ENCODE measurements at regions not wholly inside any gene's neighbourhood (a gene's known extent, or its start where the extent isn't known, plus 50 kb on each side); places are given as distances from the start of the nearest gene placed in this dataset.

GRCh38 chr13:44307255-44307654 lies 66.4 kb upstream of the SERP2 start:
- H3K9me3 ChIP-seq (ENCODE audit: control insufficient read depth, insufficient read depth, low read depth, low read length), result no peaks in the 10 kb centered on the region
- POLR2A ChIA-PET, result no interaction called here
- TF ChIP-seq ZNF366 (tag by site-specific recombination; conservative IDR thresholded peaks at IDR 0.05) (peak; percentile 37; the same call in 1 of the 2 replicates), ZBTB7A (tag by site-specific recombination; IDR thresholded peaks at IDR 0.05; ENCODE audit: low read depth) (no peak)

GRCh38 chr13:44307844-44308243 lies 65.8 kb upstream of the SERP2 start:
- POLR2A ChIA-PET, result no interaction called here
- CTCF ChIA-PET, result no interaction called here
- Histone ChIP-seq H3K4me1 (ENCODE audit: control insufficient read depth, insufficient read depth, low read length) (peaks cover 5% of the 10 kb centered on the region), H3K27ac (ENCODE audit: extremely low read depth, low read depth, low read length) (no peak overlapping the region), H3K9me3 (ENCODE audit: control insufficient read depth, insufficient read depth, low read depth, low read length) (no peaks in the 10 kb centered on the region), H3K4me3 (ENCODE audit: low read depth, low read length) (no peak overlapping the region), H3K36me3 (ENCODE audit: control insufficient read depth in 2 of 2, insufficient read depth in 1 of 2, low read length in 2 of 2) (no peaks in the 10 kb centered on the region)
- TF ChIP-seq ZNF248 (tag by site-specific recombination; IDR thresholded peaks at IDR 0.05), result no peak
- no peak for TF ChIP-seq ZBTB49 (tag by site-specific recombination; IDR thresholded peaks at IDR 0.05; ENCODE audit: low read depth)
- no peak for TF ChIP-seq ZNF792 (tag by site-specific recombination; IDR thresholded peaks at IDR 0.05)
- no peak for TF ChIP-seq ZNF747 (tag by site-specific recombination; IDR thresholded peaks at IDR 0.05)
- TF ChIP-seq SALL2 (tag by site-specific recombination; IDR thresholded peaks at IDR 0.05; ENCODE audit: borderline replicate concordance), result no peak
- TF ChIP-seq ZNF48 (tag by site-specific recombination; IDR thresholded peaks at IDR 0.05), result no peak
- TF ChIP-seq YY2 (tag by site-specific recombination; IDR thresholded peaks at IDR 0.05), result no peak
- no peak for TF ChIP-seq ZNF146 (tag by site-specific recombination; IDR thresholded peaks at IDR 0.05)
- TF ChIP-seq PRDM6 (tag by site-specific recombination; IDR thresholded peaks at IDR 0.05), result peak; percentile 65; the same call in 1 of the 2 replicates
- no peak for TF ChIP-seq ELK4 (IDR thresholded peaks at IDR 0.05; ENCODE audit: borderline replicate concordance, low read depth, low read length)
- no peak for TF ChIP-seq KLF10 (tag by site-specific recombination; IDR thresholded peaks at IDR 0.05)
- TF ChIP-seq ZNF701 (tag by site-specific recombination; IDR thresholded peaks at IDR 0.05), result no peak
- peak; percentile 54 for TF ChIP-seq GLIS1 (tag by site-specific recombination; IDR thresholded peaks at IDR 0.05)
- no peak for TF ChIP-seq ZNF404 (tag by site-specific recombination; IDR thresholded peaks at IDR 0.05)
- TF ChIP-seq ZNF19 (tag by site-specific recombination; IDR thresholded peaks at IDR 0.05; ENCODE audit: low read depth), result no peak
- TF ChIP-seq ZNF223 (tag by site-specific recombination; IDR thresholded peaks at IDR 0.05), result no peak
- TF ChIP-seq ZNF2 (tag by site-specific recombination; IDR thresholded peaks at IDR 0.05), result no peak

More at GRCh38 chr13:44307255-44307654, 66.4 kb upstream of the SERP2 start:
- Histone ChIP-seq H3K4me3 (ENCODE audit: low read depth, low read length) (no peak overlapping the region), H3K27ac (ENCODE audit: extremely low read depth, low read depth, low read length) (no peak overlapping the region), H3K36me3 (ENCODE audit: control insufficient read depth in 2 of 2, insufficient read depth in 1 of 2, low read length in 2 of 2) (no peaks in the 10 kb centered on the region), H3K4me1 (ENCODE audit: control insufficient read depth, insufficient read depth, low read length) (peaks cover 5% of the 10 kb centered on the region)
- CTCF ChIA-PET, result interaction anchor here (0.6 kb wide), 1 partner anchor 386 kb away, joined by 4 read pairs; no protein-coding TSS in a partner anchor

- CTCF ChIA-PET, result no interaction called here
- no peak overlapping the region for H3K27ac ChIP-seq (ENCODE audit: extremely low read depth, low read depth, low read length)
- H3K4me1 ChIP-seq (ENCODE audit: control insufficient read depth, insufficient read depth, low read length), result peaks cover 5% of the 10 kb centered on the region
These were observed 65.3 kb upstream of the SERP2 start for GRCh38 chr13:44308352-44308751.

More at GRCh38 chr13:44308352-44308751, 65.3 kb upstream of the SERP2 start:
- POLR2A ChIA-PET, result no interaction called here
- Histone ChIP-seq H3K9me3 (ENCODE audit: control insufficient read depth, insufficient read depth, low read depth, low read length) (no peaks in the 10 kb centered on the region), H3K4me3 (ENCODE audit: low read depth, low read length) (no peak overlapping the region), H3K36me3 (ENCODE audit: control insufficient read depth in 2 of 2, insufficient read depth in 1 of 2, low read length in 2 of 2) (no peaks in the 10 kb centered on the region)
- TF ChIP-seq ZNF10 (tag by site-specific recombination; IDR thresholded peaks at IDR 0.05) (peak; percentile 93), ZNF23 (tag by site-specific recombination; IDR thresholded peaks at IDR 0.05; ENCODE audit: borderline replicate concordance) (no peak)
